ENCODE measurements at regions not wholly inside any gene's neighbourhood (a gene's known extent, or its start where the extent isn't known, plus 50 kb on each side); places are given as distances from the start of the nearest gene placed in this dataset.

- Histone ChIP-seq H3K36me3 (ENCODE audit: insufficient read depth, low read length) (no peaks in the 10 kb centered on the region), H3K4me3 (ENCODE audit: low read depth, low read length, poor library complexity, severe bottlenecking) (no peak overlapping the region), H3K79me2 (ENCODE audit: insufficient read depth, low read depth, low read length) (no peaks in the 10 kb centered on the region), H4K20me1 (ENCODE audit: insufficient read depth, low read length) (no peaks in the 10 kb centered on the region), H3K9me3 (ENCODE audit: low read length) (no peaks in the 10 kb centered on the region), H3K9me2 (ENCODE audit: insufficient read depth, low read length) (no peaks in the 10 kb centered on the region), H3K27ac (ENCODE audit: low read depth, low read length, poor library complexity, severe bottlenecking) (no peak overlapping the region), H3K4me1 (ENCODE audit: insufficient read depth, low read length, poor library complexity, severe bottlenecking) (no peaks in the 10 kb centered on the region), H3K4me2 (ENCODE audit: low read length) (no peak overlapping the region), H2AFZ (ENCODE audit: low read length) (no peak overlapping the region)
- intact Hi-C loops (cut with micrococcal nuclease; ENCODE audit: unreplicated experiment): no loop called here
- CTCF ChIA-PET (ENCODE audit: unreplicated experiment): no interaction called here
- no peak for TF ChIP-seq EZH2phosphoT487 (IDR thresholded peaks at IDR 0.05; ENCODE audit: borderline replicate concordance, low read depth, low read length)
- TF ChIP-seq, protein P1, sequence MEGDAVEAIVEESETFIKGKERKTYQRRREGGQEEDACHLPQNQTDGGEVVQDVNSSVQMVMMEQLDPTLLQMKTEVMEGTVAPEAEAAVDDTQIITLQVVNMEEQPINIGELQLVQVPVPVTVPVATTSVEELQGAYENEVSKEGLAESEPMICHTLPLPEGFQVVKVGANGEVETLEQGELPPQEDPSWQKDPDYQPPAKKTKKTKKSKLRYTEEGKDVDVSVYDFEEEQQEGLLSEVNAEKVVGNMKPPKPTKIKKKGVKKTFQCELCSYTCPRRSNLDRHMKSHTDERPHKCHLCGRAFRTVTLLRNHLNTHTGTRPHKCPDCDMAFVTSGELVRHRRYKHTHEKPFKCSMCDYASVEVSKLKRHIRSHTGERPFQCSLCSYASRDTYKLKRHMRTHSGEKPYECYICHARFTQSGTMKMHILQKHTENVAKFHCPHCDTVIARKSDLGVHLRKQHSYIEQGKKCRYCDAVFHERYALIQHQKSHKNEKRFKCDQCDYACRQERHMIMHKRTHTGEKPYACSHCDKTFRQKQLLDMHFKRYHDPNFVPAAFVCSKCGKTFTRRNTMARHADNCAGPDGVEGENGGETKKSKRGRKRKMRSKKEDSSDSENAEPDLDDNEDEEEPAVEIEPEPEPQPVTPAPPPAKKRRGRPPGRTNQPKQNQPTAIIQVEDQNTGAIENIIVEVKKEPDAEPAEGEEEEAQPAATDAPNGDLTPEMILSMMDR (conservative IDR thresholded peaks at IDR 0.05; ENCODE audit: low read length): no peak
- POLR2A ChIA-PET: no interaction called here
- no TSS peak for BruUV-seq (replicated peaks)
- no peak for DNase-seq (ENCODE audit: low spot score)
Observed at GRCh38 chr3:110243081-110243480, 828.5 kb upstream of the NECTIN3 start.

- H3K9me3 ChIP-seq (ENCODE audit: low read length): no peaks in the 10 kb centered on the region
- H4K20me1 ChIP-seq (ENCODE audit: insufficient read depth, low read length): no peaks in the 10 kb centered on the region
- POLR2A ChIA-PET: no interaction called here
- no TSS peak for BruUV-seq (replicated peaks)
- TF ChIP-seq, protein P1 (conservative IDR thresholded peaks at IDR 0.05; ENCODE audit: low read length): no peak
- no peak for TF ChIP-seq EZH2phosphoT487 (IDR thresholded peaks at IDR 0.05; ENCODE audit: borderline replicate concordance, low read depth, low read length)
- CTCF ChIA-PET (ENCODE audit: unreplicated experiment): no interaction called here
- H3K9me2 ChIP-seq (ENCODE audit: insufficient read depth, low read length): no peaks in the 10 kb centered on the region
- H3K4me3 ChIP-seq (ENCODE audit: low read depth, low read length, poor library complexity, severe bottlenecking): no peak overlapping the region
- no peak overlapping the region for H2AFZ ChIP-seq (ENCODE audit: low read length)
- intact Hi-C loops (cut with micrococcal nuclease; ENCODE audit: unreplicated experiment): no loop called here
- no peak overlapping the region for H3K27ac ChIP-seq (ENCODE audit: low read depth, low read length, poor library complexity, severe bottlenecking)
- H3K4me2 ChIP-seq (ENCODE audit: low read length): no peak overlapping the region
- no peak for DNase-seq (ENCODE audit: low spot score)
- H3K4me1 ChIP-seq (ENCODE audit: insufficient read depth, low read length, poor library complexity, severe bottlenecking): no peaks in the 10 kb centered on the region
- H3K36me3 ChIP-seq (ENCODE audit: insufficient read depth, low read length): no peaks in the 10 kb centered on the region
- no peaks in the 10 kb centered on the region for H3K79me2 ChIP-seq (ENCODE audit: insufficient read depth, low read depth, low read length)
Observed at GRCh38 chr3:110246796-110247376, 824.7 kb upstream of the NECTIN3 start.

- Histone ChIP-seq H3K79me2 (ENCODE audit: insufficient read depth, low read depth, low read length) (no peaks in the 10 kb centered on the region), H3K4me1 (ENCODE audit: insufficient read depth, low read length, poor library complexity, severe bottlenecking) (no peaks in the 10 kb centered on the region), H3K9me3 (ENCODE audit: low read length) (no peaks in the 10 kb centered on the region), H3K4me2 (ENCODE audit: low read length) (no peak overlapping the region), H3K36me3 (ENCODE audit: insufficient read depth, low read length) (no peaks in the 10 kb centered on the region), H3K27ac (ENCODE audit: low read depth, low read length, poor library complexity, severe bottlenecking) (no peak overlapping the region), H3K4me3 (ENCODE audit: low read depth, low read length, poor library complexity, severe bottlenecking) (no peak overlapping the region), H4K20me1 (ENCODE audit: insufficient read depth, low read length) (no peaks in the 10 kb centered on the region), H3K9me2 (ENCODE audit: insufficient read depth, low read length) (no peaks in the 10 kb centered on the region), H2AFZ (ENCODE audit: low read length) (no peak overlapping the region)
- ChIA-PET CTCF (ENCODE audit: unreplicated experiment) (no interaction called here), POLR2A (no interaction called here)
- no peak for DNase-seq (ENCODE audit: low spot score)
- intact Hi-C loops (cut with micrococcal nuclease; ENCODE audit: unreplicated experiment): no loop called here
- BruUV-seq (replicated peaks): no TSS peak
- TF ChIP-seq, protein P1 (conservative IDR thresholded peaks at IDR 0.05; ENCODE audit: low read length): no peak
- no peak for TF ChIP-seq EZH2phosphoT487 (IDR thresholded peaks at IDR 0.05; ENCODE audit: borderline replicate concordance, low read depth, low read length)
Observed at GRCh38 chr3:110248666-110249065, 823.0 kb upstream of the NECTIN3 start.
